DMS53 treated with DMSO at 0.1 percent for 48 hours (cell line): ENCODE measurements at regions not wholly inside any gene's neighbourhood (a gene's known extent, or its start where the extent isn't known, plus 50 kb on each side); places are given as distances from the start of the nearest gene placed in this dataset.

ENCODE experiments used
- DNase-seq: peaks from one replicate; lab custom pipeline; 2025; ENCODE audit not compliant: unreplicated experiment; lab: John Stamatoyannopoulos, UW

DNA sequence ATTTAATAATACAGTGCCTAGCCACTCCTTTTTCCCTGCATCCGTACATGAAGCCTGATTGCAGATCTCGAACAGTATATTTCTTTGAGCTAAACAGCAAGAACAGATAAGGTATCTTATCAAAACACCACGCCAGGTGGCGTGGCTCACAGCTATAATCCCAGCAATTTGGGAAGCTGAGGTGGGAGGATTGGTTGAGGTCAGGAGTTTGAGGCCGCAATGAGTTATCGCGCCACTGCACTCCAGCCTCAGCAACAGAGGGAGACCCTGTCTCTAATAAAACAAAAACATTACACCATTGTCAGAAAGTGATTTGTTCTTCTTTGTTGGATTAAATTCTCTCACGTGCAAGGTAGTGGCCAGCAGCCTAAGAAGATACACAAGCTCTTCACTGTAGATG, 291.2 kb upstream of the DMRT1 start:
- DNase-seq, result no peak

DNA sequence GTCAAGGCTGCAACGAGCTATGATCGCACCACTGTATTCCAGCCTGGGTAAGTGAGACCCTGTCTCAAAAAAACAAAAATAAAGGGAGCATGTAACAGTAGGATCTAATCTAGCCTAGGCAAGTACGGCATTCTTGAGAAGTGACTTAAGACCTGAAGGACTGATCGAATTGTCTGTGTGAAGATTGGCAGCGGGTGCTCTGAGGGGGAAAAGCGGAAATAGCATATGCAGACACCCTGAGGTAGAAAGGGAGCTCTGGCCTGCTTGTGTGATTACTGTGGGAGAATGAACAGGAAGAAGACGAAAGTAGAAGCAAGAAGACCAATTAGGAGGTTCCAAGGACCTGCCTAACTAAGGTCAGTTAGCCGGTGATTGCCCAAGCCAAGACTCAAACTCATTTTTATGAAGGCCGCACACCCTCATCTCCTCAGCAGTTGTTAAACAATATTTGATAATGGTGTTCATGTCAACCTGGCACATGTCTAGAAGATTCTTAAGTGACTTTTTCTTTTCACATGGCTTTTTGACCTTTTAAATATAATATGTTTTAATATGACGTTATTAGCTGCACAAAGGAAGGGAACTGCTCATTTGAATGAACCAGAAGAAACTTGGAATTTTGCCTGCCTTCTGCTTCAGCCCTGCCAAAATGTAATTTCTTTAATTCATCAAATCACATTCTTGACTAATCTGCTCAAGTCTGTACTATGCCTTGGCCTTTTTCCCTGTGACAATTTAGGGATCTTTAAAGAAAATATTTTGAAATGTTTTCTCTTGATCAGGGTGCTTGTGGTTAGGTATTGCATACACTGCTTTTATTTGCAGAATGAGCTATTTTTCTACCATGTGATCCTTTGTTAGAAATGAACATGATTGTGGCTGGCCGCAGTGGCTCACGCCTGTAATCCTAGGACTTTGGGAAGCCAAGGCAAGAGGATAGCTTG, 289.2 kb upstream of the DMRT1 start:
- DNase-seq, result no peak

DNA sequence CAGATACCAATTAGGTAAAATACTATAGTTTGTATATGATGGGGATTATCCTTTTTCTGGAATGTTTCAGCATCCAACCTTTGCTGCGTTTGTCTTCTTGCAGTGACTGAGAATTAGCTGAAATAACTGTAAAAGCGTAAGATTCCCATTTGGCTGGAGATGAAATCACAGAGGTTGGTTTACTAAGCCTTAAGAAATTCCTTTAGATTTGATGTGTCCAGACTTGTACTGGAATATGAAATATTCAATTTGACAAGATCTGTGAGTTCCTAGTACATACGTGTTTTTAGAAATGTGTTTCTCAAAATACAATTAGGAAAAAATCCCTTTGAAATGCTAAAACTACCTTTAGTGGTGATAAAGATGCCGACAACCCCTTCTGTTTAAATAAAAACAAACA, 286.0 kb upstream of the DMRT1 start:
- DNase-seq, result no peak

DNA sequence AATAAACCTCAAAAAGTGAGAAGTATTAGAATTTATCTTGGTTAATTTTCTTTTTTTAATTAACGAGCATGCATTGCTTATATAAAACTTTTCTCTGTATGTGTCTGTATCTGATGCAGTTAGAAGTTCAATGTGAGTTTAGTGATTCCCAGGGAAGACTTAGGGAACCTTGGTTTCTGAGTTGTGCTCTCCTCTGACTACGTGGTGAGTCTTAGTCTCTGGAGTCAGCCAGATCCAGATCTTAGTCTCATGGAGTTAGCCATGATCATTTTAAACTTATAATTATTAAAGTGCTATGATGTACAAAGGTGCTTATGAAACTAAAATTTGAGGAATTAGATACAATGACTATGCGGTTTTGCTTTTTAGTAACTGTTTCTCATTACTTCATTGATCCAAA, 285.3 kb upstream of the DMRT1 start:
- DNase-seq, result no peak

DNA sequence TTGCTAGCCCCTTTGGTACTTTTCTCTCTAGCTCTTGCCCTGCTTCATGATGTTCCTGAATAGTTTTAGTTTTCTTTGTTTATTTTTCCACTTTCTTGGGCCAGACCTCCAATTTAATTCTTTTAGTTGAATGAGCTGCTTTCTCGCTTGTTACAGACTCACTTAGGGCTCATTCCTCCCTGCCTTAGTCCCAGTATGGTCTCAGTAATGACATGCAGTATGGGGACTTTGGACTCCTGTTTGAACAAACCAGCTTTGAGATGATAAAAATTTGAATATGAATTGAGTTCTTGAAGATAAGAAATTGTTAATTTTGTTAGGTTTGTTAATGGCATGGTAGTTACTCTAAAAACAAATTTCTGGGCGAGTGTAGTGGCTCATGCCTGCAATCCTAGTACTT, 284.8 kb upstream of the DMRT1 start:
- DNase-seq, result no peak

DNA sequence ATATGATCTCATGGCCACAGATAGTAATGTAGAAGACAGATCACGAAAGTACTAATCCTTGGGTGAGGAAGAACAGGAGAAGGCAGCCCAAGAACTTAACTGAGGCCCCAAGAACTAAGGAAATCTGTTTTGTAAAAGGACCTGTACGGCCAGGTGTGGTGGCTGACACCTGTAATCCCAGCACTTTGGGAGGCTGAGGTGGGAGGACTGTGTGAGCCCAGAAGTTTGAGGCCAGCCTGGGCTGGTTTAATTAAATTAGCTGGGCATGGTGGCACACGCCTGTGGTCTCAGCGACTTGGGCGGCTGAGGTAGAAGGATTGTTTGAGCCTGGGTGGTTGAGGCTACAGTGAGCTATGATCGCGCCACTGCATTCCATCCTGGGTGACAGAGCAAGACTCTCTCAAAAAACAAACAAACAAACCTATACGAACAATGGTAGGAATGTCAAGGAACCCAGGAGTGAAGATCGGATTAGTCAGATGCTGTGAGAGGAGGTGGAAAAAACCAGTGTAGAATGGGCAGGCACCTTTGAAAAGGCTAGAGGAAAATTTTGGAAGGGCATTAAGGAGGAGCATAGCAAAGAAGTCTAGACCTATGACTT, 283.8 kb upstream of the DMRT1 start:
- DNase-seq, result no peak

DNA sequence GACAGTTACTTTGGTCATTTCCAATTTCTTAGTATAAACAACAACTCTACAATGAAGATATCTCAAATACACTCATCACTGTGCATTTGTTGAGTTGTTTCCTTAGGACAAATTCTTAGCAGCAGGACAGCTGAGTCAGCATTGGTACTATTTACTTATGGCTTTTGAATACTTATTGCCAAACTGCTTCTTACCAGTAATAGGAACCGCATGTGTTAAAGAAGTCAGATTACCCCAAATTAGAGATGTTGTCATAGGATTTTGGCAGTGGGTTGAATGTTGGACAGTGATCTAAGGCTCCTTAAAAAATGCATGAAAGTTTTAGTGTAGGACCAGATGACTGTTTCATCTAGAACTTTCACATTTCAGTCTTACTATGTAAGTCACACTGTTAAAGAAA, 280.1 kb upstream of the DMRT1 start:
- DNase-seq, result no peak

DNA sequence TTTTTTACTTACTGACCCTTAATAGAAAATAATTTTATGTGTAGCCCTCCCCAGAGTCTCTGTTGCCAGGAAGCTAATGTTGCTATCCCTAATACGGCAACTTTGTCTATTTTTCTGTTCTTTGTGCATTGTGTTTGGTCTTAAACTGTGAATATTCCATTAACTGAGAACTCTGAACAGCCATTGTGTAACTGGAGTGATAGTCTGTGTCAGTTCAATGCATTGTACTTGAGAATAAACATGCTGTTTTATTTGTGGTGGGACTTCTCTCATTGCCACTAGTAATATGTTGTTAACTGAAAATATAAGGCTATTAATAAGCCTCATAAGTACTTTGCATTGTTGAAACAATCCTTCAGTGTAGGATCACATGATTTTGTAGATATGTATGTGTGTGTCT, 278.3 kb upstream of the DMRT1 start:
- no peak for DNase-seq

DNA sequence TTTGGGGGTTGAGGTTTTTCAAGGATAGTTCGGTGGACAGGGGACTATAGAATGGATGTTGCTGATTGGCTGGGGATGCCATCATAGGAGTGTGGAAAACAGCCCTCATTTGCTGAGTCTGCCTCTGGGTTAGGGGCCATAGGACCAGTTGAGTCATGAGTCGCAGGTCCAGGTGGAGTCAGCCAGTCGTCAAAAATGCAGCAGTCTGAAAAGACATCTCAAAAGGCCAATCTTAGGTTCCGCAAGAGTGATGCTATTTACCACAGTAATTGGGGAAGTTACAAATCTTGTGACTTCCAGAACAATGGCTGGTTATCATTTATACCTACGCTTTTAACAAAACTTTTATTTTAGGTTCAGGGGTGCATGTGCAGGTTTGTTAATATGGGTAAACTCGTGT, 276.0 kb upstream of the DMRT1 start:
- DNase-seq, result no peak

DNA sequence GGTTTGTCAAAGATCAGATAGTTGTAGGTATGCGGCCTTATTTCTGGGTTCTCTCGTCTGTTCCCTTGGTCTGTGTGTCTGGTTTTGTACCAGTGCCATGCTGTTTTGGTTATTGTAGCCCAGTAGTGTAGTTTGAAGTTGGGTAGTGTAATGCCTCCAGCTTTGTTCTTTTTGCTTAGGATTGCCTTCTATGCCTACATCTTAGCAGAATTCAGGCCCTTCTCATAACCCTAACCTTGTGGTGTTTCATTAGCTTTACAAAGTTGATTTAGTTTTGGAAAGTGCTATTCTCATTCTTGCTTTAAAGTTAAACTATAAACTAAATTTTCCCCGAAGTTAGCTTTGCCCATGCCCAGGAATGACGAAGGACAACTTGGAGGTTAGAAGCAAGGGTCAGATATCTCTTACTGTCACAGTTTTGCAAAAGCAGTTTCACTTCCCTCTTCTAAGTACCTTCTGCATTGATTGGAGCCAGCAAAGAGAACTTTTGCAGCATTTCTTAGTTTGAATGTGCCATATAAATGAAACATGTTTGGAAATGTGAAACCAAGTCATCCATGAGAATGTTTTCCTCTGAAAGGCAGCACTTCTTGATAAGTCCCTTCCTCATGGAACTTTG, 274.3 kb upstream of the DMRT1 start:
- DNase-seq, result no peak

DNA sequence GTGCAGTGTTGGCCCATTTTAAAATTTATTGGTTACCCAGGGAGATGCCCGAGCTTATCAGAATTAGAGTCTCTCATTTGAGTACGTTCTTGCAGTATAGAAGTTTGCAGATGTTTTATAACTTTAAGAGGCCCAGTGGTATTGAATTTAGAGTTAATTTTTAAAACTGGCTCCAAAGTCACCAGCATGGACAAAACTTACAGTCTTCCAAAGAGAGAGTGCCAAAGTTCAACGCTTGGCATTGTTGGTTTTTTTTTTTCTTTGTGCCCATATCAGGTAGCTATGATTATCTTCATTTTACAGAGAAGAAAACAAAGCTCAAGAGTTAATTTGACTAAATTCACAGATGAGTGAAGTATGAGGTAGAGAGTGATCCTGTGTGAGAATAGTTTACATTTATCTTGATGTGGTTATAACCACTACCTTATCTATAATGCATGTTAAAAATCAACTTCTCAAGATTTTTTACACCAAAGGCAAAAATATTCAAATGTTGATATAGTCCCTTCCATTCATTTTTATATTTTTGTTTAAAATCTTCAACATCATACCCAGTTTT, 273.7 kb upstream of the DMRT1 start:
- no peak for DNase-seq

DNA sequence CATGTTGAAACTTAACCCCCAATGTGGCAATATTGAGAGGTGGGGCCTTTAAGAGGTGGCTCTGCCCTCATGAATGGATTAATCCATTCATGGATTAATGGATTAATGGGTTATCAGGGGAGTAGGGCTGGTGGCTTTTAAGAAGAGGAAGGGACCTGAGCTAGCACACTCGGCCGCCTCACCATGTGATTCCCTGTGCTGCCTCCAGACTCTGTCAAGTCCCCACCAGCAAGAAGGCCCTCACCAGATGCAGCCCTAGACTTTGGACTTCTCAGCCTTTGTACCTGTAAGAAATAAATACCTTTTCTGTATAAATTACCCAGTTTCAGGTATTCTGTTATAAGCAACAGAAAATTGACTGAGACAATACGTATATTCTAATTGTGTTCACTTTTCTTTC, 272.2 kb upstream of the DMRT1 start:
- DNase-seq, result no peak

DNA sequence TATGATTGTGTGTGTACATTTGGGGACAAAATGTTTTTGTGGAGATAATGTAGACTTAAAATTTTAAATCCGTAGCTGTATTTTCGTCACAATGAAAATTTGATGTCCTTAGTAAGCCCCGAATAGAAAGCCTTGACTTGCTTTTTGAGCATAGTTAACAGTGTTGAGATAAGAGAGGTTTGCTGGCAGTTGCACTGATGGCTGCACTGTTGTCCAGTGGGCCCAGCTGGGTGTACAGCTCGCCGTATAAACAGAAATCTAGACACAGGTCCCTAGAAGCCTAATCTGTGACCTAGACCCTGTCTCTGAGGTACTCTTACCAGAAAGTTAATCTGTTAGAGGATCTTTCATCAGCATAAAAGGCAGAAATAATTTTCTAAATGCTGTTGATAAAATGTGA, 271.3 kb upstream of the DMRT1 start:
- DNase-seq, result no peak

DNA sequence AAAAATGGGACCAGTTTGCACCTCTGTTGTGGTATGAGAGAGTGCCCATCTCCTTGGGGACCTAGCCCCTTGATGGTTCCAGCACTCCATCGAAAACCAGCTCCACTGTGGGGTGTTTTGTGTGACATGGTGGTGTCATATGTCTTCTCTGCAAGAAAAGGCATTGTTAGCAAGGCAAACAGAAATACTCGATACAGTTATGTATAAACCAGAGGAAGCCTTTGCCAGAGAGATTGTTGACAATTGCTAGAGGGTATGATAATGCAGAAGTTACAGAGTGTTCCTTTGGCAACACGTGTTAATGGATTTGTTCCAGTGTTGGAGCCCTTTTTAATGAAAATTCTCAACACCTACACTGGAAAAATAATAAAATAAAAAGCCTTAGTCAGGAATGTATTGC, 270.4 kb upstream of the DMRT1 start:
- DNase-seq, result no peak

DNA sequence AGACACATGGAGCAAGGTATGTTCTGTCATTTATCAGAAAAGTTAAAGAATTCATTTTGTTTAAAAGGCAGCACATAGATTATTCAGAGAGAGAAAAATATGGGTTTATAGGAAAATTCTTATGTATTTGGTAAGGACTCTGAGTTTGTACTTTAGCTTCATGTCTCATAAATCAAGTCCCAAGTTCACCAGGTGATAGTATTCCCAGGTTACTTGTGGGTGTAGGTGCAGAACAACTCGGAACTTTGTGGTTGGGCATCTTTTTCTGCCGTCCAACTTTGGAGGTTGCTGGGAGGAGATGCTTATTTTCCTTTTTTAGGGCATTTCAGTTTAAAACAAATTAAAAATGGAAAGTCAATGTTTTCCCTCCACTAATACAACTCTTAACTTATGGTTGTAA, 269.8 kb upstream of the DMRT1 start:
- DNase-seq, result no peak

DNA sequence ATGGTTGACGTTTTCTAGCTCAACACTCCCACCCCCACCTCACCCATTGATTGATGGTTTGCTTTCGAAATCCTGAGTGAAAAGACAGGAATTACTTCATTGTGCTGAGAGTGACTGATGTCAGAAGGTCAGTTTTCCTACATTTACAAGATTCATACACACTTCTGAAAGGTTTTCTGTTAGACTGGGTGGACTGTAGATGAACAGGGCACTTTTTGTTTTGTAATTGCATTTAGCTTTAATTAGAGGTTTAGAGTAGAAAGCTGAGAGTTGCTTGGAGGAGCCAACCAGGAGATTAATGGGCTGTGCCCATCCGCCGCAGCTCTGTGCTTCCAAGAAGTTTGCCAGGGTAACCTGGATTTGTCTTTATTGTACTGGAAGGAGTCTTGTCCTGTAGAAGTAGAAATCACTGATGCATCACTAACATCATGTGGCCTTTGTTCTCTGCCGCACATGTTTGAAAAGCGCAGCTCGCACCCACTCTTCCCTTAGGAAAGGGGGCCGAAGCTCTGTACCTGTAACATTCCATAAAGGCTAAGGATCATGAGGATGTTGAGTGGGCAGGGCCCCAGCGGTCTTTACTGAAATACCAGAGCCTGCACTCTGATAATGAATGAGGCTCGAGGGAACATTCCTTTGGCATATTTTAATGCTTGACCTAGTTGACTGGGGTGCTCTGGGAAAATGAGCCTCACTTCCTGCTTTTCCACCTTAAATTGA, 267.6 kb upstream of the DMRT1 start:
- DNase-seq, result no peak

DNA sequence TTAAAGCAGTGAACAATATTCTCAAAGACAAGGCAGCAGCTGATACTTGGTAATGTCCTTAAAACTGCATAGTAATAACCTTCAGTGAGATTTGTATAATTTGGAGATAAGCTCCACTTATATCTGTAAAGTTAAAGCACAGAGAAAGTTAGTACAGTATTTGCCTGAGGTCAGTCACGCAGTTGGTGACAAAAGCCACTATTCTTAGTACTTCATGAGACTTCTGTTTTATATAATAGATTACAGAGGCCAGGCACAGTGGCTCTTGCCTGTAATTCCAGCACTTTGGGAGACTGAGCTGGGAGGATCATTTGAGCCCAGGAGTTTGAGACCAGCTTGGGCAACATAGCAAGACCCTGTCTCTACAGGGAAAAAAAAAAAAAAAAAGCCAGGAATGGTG, 266.4 kb upstream of the DMRT1 start:
- no peak for DNase-seq

DNA sequence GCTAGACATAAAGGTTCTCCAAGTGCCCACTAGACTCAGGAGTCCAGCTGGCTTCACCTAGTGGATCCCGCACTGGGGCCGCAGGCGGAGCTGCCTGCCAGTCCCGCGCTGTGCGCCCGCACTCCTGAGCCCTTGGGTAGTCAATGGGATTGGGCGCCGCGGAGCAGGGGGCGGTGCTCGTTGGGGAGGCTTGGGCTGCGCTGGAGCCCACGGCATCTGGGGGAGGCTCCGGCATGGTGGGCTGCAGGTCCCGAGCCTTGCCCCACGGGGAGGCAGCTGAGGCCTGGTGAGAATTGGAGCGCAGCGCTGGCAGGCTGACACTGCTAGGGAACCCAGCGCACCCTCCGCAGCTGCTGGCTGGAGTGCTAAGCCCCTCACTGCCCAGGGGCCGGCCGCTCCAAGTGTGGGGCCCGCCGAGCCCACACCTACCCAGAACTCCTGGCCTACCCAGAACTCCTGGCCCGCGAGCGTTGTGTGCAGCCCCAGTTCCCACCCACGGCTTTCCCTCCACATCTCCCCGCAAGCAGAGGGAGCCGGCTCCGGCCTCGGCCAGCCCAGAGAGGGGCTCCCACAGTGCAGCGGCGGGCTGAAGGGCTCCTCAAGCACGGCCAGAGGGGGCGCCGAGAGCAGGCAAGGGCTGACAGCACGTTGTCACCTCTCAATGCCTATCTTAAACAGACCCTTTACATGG, 260.7 kb upstream of the DMRT1 start:
- DNase-seq, result no peak

DNA sequence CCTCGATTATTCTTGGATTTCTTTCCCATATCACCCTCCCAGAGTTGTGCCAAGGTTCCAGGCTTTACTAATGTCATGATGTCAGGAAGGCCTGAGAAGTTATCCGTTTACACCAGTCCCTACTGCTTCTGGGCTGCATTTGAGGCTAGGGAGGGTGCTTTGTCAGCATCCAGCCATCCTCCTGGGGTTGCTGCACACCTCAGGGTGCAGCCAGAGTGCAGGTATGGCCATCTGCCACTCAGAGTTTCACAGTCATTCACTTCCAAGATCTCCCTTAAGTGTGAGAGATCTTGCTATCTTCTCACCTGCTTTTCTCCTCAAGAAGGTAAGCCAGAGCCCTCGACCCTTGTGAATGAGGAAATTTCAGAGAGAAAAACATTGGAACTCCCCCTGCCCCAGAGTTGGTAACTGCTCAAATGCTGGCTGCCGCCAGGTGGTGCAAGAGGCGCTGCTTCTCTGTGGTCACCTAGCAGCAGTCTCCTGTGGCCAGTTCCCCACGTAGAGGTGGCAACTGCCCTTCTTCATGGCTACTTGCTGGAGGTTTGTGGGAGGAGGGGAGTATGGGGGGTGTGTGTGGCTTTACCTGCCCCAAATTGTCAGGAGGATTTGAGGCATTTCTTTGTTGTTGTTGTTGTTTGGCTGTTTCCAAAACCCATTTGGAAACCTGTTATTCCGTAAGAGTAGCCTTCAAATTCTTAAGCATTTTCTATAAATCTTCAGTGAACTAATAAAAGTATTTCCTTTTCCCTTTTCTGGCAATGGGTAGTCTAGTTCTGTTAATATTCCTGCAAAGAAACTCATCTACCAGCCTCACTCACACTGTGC, 259.6 kb upstream of the DMRT1 start:
- DNase-seq, result no peak

DNA sequence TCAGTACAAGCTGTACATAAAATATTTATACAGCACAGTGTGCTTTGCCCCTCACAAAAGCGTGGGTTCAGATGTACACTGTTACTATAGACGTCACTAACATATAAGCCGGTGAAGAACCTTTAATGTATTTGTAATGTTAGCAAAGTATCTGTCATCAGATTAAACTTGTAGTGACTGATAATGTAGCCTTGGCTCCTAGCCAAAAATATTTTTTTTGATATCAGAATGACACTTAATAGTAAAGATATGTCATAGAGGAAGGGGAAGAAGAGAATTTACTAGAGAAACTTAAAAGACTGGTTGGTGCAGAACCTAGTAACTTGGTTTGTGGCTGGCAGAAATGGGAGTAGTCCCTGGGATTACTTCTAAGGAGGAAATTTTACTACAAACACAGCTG, 258.7 kb upstream of the DMRT1 start:
- no peak for DNase-seq
